NT2/D1 (cell line): ENCODE measurements at regions not wholly inside any gene's neighbourhood (a gene's known extent, or its start where the extent isn't known, plus 50 kb on each side); places are given as distances from the start of the nearest gene placed in this dataset.

Experiments
- DNase-seq: peaks from one replicate; pipeline ENCODE4 v3.0.0-alpha.2; 2011; ENCODE audit warnings: low read depth, low spot score
- H3K27me3 ChIP-seq: 2 replicates; pipeline ENCODE4 v1.6.0; 2011; ENCODE audit warnings: mild to moderate bottlenecking; ENCODE audit not compliant: insufficient read length, insufficient read depth
- H3K36me3 ChIP-seq: 2 replicates; pipeline ENCODE4 v1.6.1; 2011; ENCODE audit warnings: mild to moderate bottlenecking, low read length, mixed read lengths; ENCODE audit not compliant: insufficient read depth, insufficient read length
- H3K4me1 ChIP-seq: 2 replicates; pipeline ENCODE4 v1.5.1; 2011; ENCODE audit not compliant: insufficient read depth, insufficient read length
- H3K4me3 ChIP-seq: 2 replicates; pipeline ENCODE4 v1.5.1; 2011; ENCODE audit warnings: low read depth; ENCODE audit not compliant: insufficient read length
- H3K9ac ChIP-seq: 2 replicates; pipeline ENCODE4 v1.6.0; 2011; ENCODE audit warnings: low read depth; ENCODE audit not compliant: insufficient read length
- H3K9me3 ChIP-seq: 2 replicates; pipeline ENCODE4 v1.5.1; 2011; ENCODE audit warnings: mild to moderate bottlenecking, low read length; ENCODE audit not compliant: insufficient read depth
- SUZ12 ChIP-seq: IDR thresholded peaks from 2 replicates; pipeline ENCODE4 v1.6.1; 2011; ENCODE audit not compliant: insufficient read length, insufficient read depth; ENCODE audit errors: extremely low read depth
- YY1 ChIP-seq: IDR thresholded peaks from 2 replicates; pipeline ENCODE4 v1.6.1; 2011; ENCODE audit not compliant: insufficient read length, insufficient read depth
- ZNF274 ChIP-seq: IDR thresholded peaks from 2 replicates; pipeline ENCODE4 v1.6.1; 2011; ENCODE audit warnings: mild to moderate bottlenecking, low read depth, low read length

DNA sequence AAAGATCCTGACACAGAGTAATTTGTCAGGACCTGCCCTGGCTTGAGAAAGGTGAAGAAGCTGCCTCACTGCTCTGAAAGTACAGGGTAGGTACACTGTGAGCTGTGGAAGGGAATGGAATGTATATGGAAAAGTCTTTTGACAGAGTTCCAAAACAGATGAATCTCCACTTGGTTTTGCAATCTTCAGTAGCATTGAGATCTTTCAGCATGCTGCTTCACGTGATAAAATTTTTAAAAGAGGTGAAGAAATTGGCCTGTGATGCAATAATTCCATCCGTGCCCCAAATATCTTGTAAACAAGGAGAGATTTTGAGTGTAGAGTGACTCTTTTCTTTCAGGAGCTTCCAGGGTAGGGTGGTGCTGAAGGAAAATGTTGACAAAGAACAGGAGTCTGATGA, 123.1 kb downstream of the OSR1 start:
- TF ChIP-seq YY1 (no peak), ZNF274 (no peak), SUZ12 (no peak)
- no peaks in the 10 kb centered on the region for H3K4me1 ChIP-seq
- H3K9ac ChIP-seq = no peak overlapping the region
- DNase-seq = no peak
- no peaks in the 10 kb centered on the region for H3K36me3 ChIP-seq
- no peak overlapping the region for H3K4me3 ChIP-seq
- H3K9me3 ChIP-seq = no peaks in the 10 kb centered on the region
- H3K27me3 ChIP-seq = no peaks in the 10 kb centered on the region

DNA sequence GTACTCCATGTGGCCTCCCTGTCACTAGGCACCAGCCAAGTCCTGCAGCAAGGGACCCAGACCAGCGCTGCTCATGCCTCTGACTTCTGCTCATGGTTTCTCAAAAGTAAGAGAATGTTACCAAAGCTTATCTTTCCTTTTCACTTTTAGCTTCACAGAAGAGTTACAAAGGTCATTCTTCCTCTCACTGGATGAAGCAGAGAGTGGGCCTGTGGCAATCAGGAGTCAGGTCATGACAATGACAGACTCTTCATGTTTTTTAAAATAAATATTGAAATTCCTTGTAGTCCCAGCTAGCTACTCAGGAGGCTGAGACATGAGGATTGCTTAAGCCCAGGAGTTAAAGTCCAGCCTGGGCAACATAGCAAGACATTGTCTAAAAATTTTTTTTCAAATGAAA, 126.1 kb downstream of the OSR1 start:
- Histone ChIP-seq H3K27me3 (no peaks in the 10 kb centered on the region), H3K36me3 (no peaks in the 10 kb centered on the region), H3K4me3 (no peak overlapping the region), H3K4me1 (peaks cover 4% of the 10 kb centered on the region), H3K9me3 (no peaks in the 10 kb centered on the region), H3K9ac (no peak overlapping the region)
- TF ChIP-seq YY1 = no peak
- TF ChIP-seq ZNF274 = no peak
- TF ChIP-seq SUZ12 = no peak
- no peak for DNase-seq

DNA sequence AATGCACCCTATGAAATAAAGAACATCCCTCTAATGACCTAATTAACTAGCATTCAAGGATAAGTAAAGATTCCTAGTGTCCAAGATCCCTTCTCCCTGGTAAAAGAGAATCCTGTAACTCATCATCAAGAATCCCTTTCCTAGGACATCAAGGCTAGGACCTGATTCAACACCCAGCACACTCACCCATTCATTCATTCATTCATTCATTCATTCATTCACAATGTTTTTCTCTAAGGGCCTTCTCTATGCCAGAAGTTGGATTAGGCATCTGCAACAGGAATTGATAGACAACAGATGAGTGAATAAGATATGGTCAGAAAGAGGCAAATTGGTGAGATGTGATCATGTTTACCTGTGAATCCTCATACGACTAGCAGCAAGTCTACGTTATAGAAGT, 126.8 kb downstream of the OSR1 start:
- DNase-seq = no peak
- Histone ChIP-seq H3K9ac (no peak overlapping the region), H3K4me3 (no peak overlapping the region), H3K9me3 (no peaks in the 10 kb centered on the region), H3K27me3 (no peaks in the 10 kb centered on the region), H3K36me3 (no peaks in the 10 kb centered on the region), H3K4me1 (peaks cover 4% of the 10 kb centered on the region)
- TF ChIP-seq ZNF274 (no peak), SUZ12 (no peak), YY1 (no peak)

DNA sequence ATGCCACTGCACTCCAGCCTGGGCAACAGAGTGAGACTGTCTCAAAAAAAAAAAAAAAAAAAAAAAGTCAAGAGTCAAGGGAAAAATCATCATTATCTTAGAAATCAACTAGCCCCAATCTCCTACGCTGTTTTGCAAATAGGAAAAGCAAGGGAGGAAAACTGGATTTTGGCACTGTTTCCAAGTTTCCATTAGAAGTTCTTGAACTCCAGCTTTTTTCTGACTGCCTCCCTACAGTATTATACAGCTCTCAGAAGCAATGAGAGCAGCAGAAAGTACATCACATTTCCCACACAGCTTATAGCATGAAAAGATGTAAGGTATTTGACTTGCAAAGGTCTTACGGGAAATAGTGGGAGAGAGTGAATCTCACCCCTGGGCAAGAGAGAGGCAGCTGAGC, 127.8 kb downstream of the OSR1 start:
- H3K36me3 ChIP-seq = no peaks in the 10 kb centered on the region
- no peak overlapping the region for H3K9ac ChIP-seq
- peaks cover 4% of the 10 kb centered on the region for H3K4me1 ChIP-seq
- H3K9me3 ChIP-seq = no peaks in the 10 kb centered on the region
- H3K27me3 ChIP-seq = no peaks in the 10 kb centered on the region
- no peak for DNase-seq
- TF ChIP-seq ZNF274 = no peak
- H3K4me3 ChIP-seq = no peak overlapping the region

DNA sequence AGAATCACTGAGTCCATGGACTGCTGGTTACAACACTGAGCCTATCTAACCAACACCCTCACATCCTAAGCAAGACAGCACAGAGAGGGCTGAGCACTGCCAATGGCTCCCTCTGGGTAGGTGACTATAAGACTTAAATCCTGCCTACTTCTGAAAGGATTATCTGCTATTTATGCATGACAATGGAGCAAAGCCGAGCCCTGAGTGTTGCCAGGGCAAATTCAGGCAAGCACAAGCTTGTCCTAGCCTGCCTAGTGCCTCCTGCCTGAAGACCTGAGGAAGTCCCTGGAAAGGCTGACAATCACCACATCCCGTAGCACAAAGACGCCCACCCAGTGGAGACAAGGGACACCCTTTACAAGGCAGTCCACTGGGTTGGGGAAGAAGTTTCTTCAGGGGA, 129.7 kb downstream of the OSR1 start:
- Histone ChIP-seq H3K9ac (no peak overlapping the region), H3K4me3 (no peak overlapping the region), H3K9me3 (no peaks in the 10 kb centered on the region), H3K36me3 (no peaks in the 10 kb centered on the region), H3K27me3 (no peaks in the 10 kb centered on the region), H3K4me1 (peaks cover 4% of the 10 kb centered on the region)
- TF ChIP-seq YY1 (no peak), SUZ12 (no peak), ZNF274 (no peak)
- DNase-seq = peak; percentile 74

DNA sequence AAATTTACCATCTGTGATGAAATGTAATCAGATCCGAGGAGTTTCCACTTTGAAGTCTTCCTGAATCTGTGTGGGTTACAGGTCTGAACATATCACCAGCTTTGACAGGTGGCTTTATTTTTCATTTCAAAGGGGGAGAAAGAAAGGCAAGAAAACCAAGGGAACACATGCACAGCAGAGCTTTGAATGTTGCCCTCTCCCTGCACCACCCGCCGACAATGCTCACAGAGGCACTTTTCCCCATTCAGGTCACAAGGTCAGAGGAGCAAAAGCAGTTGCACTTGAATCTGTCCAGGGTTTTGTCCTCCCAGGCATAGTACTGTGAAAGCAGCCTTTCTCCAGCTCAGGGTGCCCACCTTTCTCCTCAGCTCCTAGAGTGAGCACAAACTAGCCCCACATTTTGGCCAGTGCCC, 130.2 kb downstream of the OSR1 start:
- Histone ChIP-seq H3K36me3 (no peaks in the 10 kb centered on the region), H3K27me3 (no peaks in the 10 kb centered on the region), H3K4me1 (peaks cover 4% of the 10 kb centered on the region), H3K9me3 (no peaks in the 10 kb centered on the region), H3K9ac (no peak overlapping the region), H3K4me3 (no peak overlapping the region)
- TF ChIP-seq SUZ12 (no peak), YY1 (no peak), ZNF274 (no peak)
- no peak for DNase-seq

DNA sequence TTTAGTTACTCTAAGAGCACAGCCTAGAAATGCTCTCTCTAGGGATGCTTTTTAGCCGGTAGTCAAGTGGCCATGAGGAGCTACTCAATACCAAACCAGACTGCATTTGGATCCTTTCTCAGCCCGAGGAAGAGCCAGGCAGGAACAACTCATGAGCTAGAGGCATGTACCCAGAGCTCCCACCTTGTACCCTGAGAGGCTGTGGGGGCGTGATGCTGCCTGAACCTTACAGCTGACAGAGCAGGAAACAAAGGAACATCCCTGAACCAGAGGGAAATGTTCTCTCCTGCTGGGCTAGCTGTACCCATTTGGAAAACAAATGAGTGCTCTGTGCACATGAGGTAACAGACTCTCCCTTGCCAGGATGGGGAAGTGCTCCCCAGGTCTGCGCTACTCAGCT, 131.6 kb downstream of the OSR1 start:
- Histone ChIP-seq H3K27me3 (no peaks in the 10 kb centered on the region), H3K4me3 (no peak overlapping the region), H3K36me3 (no peaks in the 10 kb centered on the region), H3K9me3 (no peaks in the 10 kb centered on the region), H3K9ac (no peak overlapping the region), H3K4me1 (peaks cover 4% of the 10 kb centered on the region)
- no peak for TF ChIP-seq SUZ12
- TF ChIP-seq YY1 = no peak
- no peak for TF ChIP-seq ZNF274
- DNase-seq = no peak

DNA sequence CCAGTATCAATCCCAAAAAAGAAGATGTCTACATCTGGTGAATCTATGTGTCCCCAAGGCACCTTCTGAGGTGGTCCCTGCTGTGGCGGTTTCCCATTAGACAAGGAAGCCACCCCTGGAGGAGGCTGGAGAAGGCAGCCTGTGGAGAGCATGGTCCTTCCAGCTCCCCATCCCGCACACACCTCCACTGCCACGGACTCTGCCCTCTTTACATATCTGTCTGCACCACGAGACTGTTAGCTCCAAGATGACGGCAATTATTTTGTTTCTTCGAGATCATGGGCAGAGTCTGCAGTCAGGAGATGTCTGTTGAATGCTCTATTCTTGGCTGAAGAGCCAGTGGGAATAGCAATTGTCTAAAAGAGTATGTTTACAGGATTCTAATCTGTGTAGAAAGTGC, 132.0 kb downstream of the OSR1 start:
- Histone ChIP-seq H3K9me3 (no peaks in the 10 kb centered on the region), H3K9ac (no peak overlapping the region), H3K36me3 (no peaks in the 10 kb centered on the region), H3K4me1 (peaks cover 4% of the 10 kb centered on the region), H3K4me3 (no peak overlapping the region), H3K27me3 (no peaks in the 10 kb centered on the region)
- no peak for DNase-seq
- no peak for TF ChIP-seq YY1
- no peak for TF ChIP-seq ZNF274
- no peak for TF ChIP-seq SUZ12
